GM12878 (cell line): ENCODE measurements at regions not wholly inside any gene's neighbourhood (a gene's known extent, or its start where the extent isn't known, plus 50 kb on each side); places are given as distances from the start of the nearest gene placed in this dataset.

ENCODE experiments used
- ATAC-seq: fragments of 200-7000 bp; cut with Tn5 transposase; 3 replicates; pipeline ENCODE4 v1.9.1; 2020; ENCODE audit warnings: mild to moderate bottlenecking, moderate library complexity
- BruUV-seq: library from RNA; stranded (reverse); fragments of 400-500 nt; replicated peaks from 2 replicates; lab custom pipeline; 2021; lab: Mats Ljungman, UMichigan
- CTCF ChIA-PET: fragments of 300-600 bp; sonication (Branson Sonifier 250); formaldehyde crosslinking; extraction: SDS; loops from one replicate; lab custom pipeline; 2021; ENCODE audit warnings: inconsistent platforms; lab: Yijun Ruan, JAX
- POLR2A ChIA-PET: fragments of 350-600 bp; formaldehyde crosslinking; extraction: SDS; loops from one replicate; lab custom pipeline; 2021; ENCODE audit warnings: inconsistent platforms; lab: Charles Lee
- RAD21 ChIA-PET: fragments of 300-600 bp; sonication (Branson Sonifier 250); formaldehyde crosslinking; loops from one replicate; lab custom pipeline; 2023; ENCODE audit warnings: antibody characterized with exemption; ENCODE audit not compliant: unreplicated experiment; lab: Charles Lee
- SMC1A ChIA-PET: fragments of 300-600 bp; sonication (Branson Sonifier 250); formaldehyde crosslinking; loops from one replicate; lab custom pipeline; 2023; ENCODE audit not compliant: unreplicated experiment, uncharacterized antibody; lab: Charles Lee
- DNase-seq: peaks from one replicate; pipeline ENCODE4 v3.0.0-alpha.2; 2011; ENCODE audit warnings: low read depth, low spot score
- FAIRE-seq: peaks from 3 replicates; lab custom pipeline; 2011; peaks lifted over from hg19 to GRCh38; lab: Jason Lieb, UNC
- H2AFZ ChIP-seq: 2 replicates; pipeline ENCODE4 v1.6.0; 2011; ENCODE audit warnings: low read depth, low read length, control low read depth; ENCODE audit not compliant: control insufficient read depth
- H3K27ac ChIP-seq: 2 replicates; pipeline ENCODE4 v1.5.1; 2011; ENCODE audit warnings: control low read depth; ENCODE audit not compliant: control insufficient read depth, insufficient read depth
- H3K27me3 ChIP-seq, 2 experiments: replicated peaks in 1 of 2; 2 replicates each; pipeline versions ENCODE4 v1.6.0 to v1.6.1; 2011; ENCODE audit warnings: low read length in 1 of 2; ENCODE audit not compliant: control insufficient read depth in 2 of 2, insufficient read depth in 2 of 2
- H3K36me3 ChIP-seq, 2 experiments: 2 replicates each; pipeline ENCODE4 v1.5.1; 2011; ENCODE audit warnings: low read length in 1 of 2; ENCODE audit not compliant: control insufficient read depth in 2 of 2, insufficient read depth in 2 of 2
- H3K4me1 ChIP-seq: 2 replicates; pipeline ENCODE4 v1.6.1; 2011; ENCODE audit warnings: mild to moderate bottlenecking, low read length, moderate library complexity, mixed read lengths; ENCODE audit not compliant: control insufficient read depth, insufficient read depth
- H3K4me2 ChIP-seq: 2 replicates; pipeline ENCODE4 v1.6.0; 2011; ENCODE audit warnings: control low read depth; ENCODE audit not compliant: control insufficient read depth, insufficient read depth
- H3K4me3 ChIP-seq: fragments of 200-600 bp; sonication (generic); 2 replicates; pipeline ENCODE4 v1.5.1; 2016
- H3K79me2 ChIP-seq: 2 replicates; pipeline ENCODE4 v1.6.0; 2011; ENCODE audit warnings: low read length; ENCODE audit not compliant: control insufficient read depth, insufficient read depth
- H3K9ac ChIP-seq: 2 replicates; pipeline ENCODE4 v1.8.0; 2011; ENCODE audit warnings: low read length, control low read depth, mixed read lengths; ENCODE audit not compliant: control insufficient read depth, insufficient read depth
- H3K9me3 ChIP-seq: replicated peaks from 3 replicates; pipeline ENCODE4 v1.5.1; 2011; ENCODE audit warnings: mild to moderate bottlenecking, low read length; ENCODE audit not compliant: control insufficient read depth, insufficient read depth
- H4K20me1 ChIP-seq: 2 replicates; pipeline ENCODE4 v1.6.0; 2011; ENCODE audit not compliant: control insufficient read depth, insufficient read depth
- CHD1 ChIP-seq: IDR thresholded peaks from 2 replicates; pipeline ENCODE4 v1.6.1; 2012; ENCODE audit warnings: low read depth, low read length, improper control_type of control experiment
- ESRRA ChIP-seq: IDR thresholded peaks from 2 replicates; pipeline ENCODE4 v1.6.1; 2012; ENCODE audit warnings: mild to moderate bottlenecking, low read length, improper control_type of control experiment
- EZH2 ChIP-seq: IDR thresholded peaks from 2 replicates; pipeline ENCODE4 v1.6.1; 2012; ENCODE audit warnings: low read depth, mild to moderate bottlenecking, control low read depth, inconsistent platforms, low read length, borderline replicate concordance; ENCODE audit not compliant: control insufficient read depth
- IKZF2 ChIP-seq, 2 experiments: fragments of 450-650 bp; IDR thresholded peaks; 2 replicates each; pipeline ENCODE4 v1.6.1; 2017; ENCODE audit warnings: mild to moderate bottlenecking in 2 of 2, moderate library complexity in 2 of 2
- MTA2 ChIP-seq: fragments of 450-650 bp; IDR thresholded peaks from 2 replicates; pipeline ENCODE4 v1.6.1; 2016; ENCODE audit warnings: low read depth, mild to moderate bottlenecking, moderate library complexity
- RBBP5 ChIP-seq: fragments of 200-600 bp; sonication (generic); conservative IDR thresholded peaks from 2 replicates; pipeline ENCODE4 v1.6.1; 2016
- RUNX3 ChIP-seq: IDR thresholded peaks from 2 replicates; pipeline ENCODE4 v1.6.1; 2012; ENCODE audit warnings: low read length, inconsistent platforms
- TCF12 ChIP-seq: IDR thresholded peaks from 2 replicates; pipeline ENCODE4 v1.6.1; 2011; ENCODE audit warnings: low read depth, mild to moderate bottlenecking, low read length
- TCF7 ChIP-seq: IDR thresholded peaks from 2 replicates; pipeline ENCODE4 v1.6.1; 2014; ENCODE audit warnings: antibody characterized with exemption, borderline replicate concordance
- ZNF592 ChIP-seq: fragments of 450-650 bp; IDR thresholded peaks from 2 replicates; pipeline ENCODE4 v1.6.1; 2017; ENCODE audit warnings: mild to moderate bottlenecking, moderate library complexity
- ZZZ3 ChIP-seq: IDR thresholded peaks from 2 replicates; pipeline ENCODE4 v1.6.1; 2011; ENCODE audit warnings: low read depth; ENCODE audit not compliant: control insufficient read depth, insufficient read length
- WGBS: methylation state at CpG from one replicate; pipeline ENCODE4 v1.1.6; 2016; ENCODE audit warnings: low lambda C conversion rate; ENCODE audit not compliant: insufficient replicate concordance, insufficient coverage; ENCODE audit errors: missing lambda C conversion rate; 5-methylcytosine and 5-hydroxymethylcytosine counted together
- in situ Hi-C: fragments of 300-500 bp; cut with MboI; formaldehyde crosslinking; loops from 9 replicates; pipeline ENCODE4 v1.14.3; 2018; ENCODE audit warnings: mixed read lengths
- intact Hi-C: fragments of 100-400 bp; cut with micrococcal nuclease; formaldehyde crosslinking; loops from one replicate; pipeline ENCODE4 v1.14.2; 2022; ENCODE audit not compliant: unreplicated experiment
- TF ChIP-seq, protein P1 (sequence below): IDR thresholded peaks from 2 replicates; pipeline ENCODE4 v1.6.1; 2012; ENCODE audit warnings: low read depth, low read length, improper control_type of control experiment

DNA sequence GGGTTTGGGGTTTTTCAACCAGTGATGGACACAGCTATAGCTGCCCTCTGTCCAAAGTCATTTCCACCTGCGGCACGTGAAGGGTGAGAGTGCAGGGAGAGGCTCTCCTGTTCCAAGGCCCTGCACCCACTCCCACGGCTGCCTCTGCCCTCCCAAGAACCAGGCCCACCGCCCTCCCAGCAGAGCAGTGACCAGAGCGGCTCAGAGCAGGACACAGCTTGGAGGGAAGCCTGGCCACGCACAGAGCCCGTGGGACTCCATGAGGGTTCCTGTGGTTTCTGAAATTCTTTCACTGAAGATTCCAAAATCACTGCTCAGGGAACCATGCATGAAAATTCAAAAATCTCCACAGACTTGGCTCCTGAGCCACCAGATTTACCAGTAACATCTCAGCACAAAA lies 67.3 kb upstream of the SALL3 start (continued):
- TF ChIP-seq ZNF592: no peak
- TF ChIP-seq RBBP5: no peak
- TF ChIP-seq ESRRA: no peak
- TF ChIP-seq TCF7: no peak
- TF ChIP-seq RUNX3: no peak
- no peak for TF ChIP-seq EZH2
- no peak for TF ChIP-seq MTA2
- TF ChIP-seq ZZZ3: no peak
- TF ChIP-seq CHD1: no peak

DNA sequence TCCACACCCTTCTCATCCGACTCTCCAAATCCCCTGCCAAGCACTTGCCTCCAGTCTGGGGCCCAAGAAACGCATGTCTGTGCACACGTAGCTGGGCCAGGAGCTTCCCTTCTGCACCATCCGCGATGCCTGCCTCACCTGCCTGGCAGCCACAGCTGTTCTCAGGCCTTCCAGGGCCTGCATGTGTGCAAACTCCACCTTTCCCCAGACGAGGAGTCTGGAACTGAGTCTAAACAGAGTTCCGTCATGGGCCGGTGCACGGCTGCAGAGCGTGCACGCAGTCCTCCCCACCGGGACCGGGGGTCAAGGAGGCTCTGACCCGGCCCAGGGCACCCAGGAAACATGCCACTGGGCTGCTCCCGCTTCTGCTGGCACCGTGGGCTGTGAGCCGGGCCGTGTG lies 66.8 kb upstream of the SALL3 start:
- POLR2A ChIA-PET: no interaction called here
- RAD21 ChIA-PET: no interaction called here

More for the DNA sequence above, 66.8 kb upstream of the SALL3 start:
- 45% methylated on average over 18 of the region's 18 CpGs for WGBS
- no peaks in the 10 kb centered on the region for H3K9me3 ChIP-seq
- BruUV-seq: no TSS peak
- TF ChIP-seq IKZF2 (IDR thresholded peaks at IDR 0.05): no peak
- no peak for TF ChIP-seq TCF12
- TF ChIP-seq, protein P1, sequence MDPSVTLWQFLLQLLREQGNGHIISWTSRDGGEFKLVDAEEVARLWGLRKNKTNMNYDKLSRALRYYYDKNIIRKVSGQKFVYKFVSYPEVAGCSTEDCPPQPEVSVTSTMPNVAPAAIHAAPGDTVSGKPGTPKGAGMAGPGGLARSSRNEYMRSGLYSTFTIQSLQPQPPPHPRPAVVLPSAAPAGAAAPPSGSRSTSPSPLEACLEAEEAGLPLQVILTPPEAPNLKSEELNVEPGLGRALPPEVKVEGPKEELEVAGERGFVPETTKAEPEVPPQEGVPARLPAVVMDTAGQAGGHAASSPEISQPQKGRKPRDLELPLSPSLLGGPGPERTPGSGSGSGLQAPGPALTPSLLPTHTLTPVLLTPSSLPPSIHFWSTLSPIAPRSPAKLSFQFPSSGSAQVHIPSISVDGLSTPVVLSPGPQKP: no peak
- no peak for TF ChIP-seq RUNX3
- FAIRE-seq (no peak), ATAC-seq (no peak), DNase-seq (no peak)
- intact Hi-C loops: no loop called here
- H3K27me3 ChIP-seq: no peaks in the 10 kb centered on the region
- no peaks in the 10 kb centered on the region for H3K79me2 ChIP-seq
- H3K27ac ChIP-seq: no peak overlapping the region
- H4K20me1 ChIP-seq: no peaks in the 10 kb centered on the region
- H3K4me2 ChIP-seq: no peak overlapping the region
- H3K4me3 ChIP-seq: no peak overlapping the region
- ChIA-PET CTCF (no interaction called here), SMC1A (no interaction called here)
- no peaks in the 10 kb centered on the region for H3K4me1 ChIP-seq
- no peak overlapping the region for H2AFZ ChIP-seq
- in situ Hi-C loops: no loop called here
- H3K36me3 ChIP-seq: no peaks in the 10 kb centered on the region
- no peak overlapping the region for H3K9ac ChIP-seq
